ENCODE measurements at regions not wholly inside any gene's neighbourhood (a gene's known extent, or its start where the extent isn't known, plus 50 kb on each side); places are given as distances from the start of the nearest gene placed in this dataset.

DNA sequence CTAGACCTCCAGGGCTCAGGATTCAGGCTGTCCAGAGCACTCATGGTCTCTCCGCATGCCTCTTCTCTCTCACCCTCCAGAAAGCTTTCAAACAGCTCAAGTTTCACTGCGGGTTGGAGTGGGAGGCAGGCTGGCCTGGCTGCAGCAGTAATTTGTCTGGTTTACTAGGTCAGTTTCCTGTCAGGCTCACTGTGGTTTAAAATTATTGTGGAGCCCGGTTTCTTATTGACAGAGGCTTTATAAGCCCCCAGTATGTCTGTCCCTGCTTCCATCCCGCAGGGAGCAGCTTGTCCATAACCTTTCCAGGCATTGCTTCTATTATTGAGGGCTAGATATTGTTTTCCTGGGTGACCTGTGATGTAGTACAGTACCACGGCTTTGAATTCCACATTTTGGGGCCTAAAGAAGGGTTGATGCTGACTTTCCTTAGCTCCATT is 235.3 kb upstream of the SORL1-AS1 start:
- no peak overlapping the region for H3K27ac Mint-ChIP-seq (ENCODE audit: unreplicated experiment)
- H3K9me3 Mint-ChIP-seq (ENCODE audit: unreplicated experiment): no peaks in the 10 kb centered on the region
- TF ChIP-seq, protein P1, sequence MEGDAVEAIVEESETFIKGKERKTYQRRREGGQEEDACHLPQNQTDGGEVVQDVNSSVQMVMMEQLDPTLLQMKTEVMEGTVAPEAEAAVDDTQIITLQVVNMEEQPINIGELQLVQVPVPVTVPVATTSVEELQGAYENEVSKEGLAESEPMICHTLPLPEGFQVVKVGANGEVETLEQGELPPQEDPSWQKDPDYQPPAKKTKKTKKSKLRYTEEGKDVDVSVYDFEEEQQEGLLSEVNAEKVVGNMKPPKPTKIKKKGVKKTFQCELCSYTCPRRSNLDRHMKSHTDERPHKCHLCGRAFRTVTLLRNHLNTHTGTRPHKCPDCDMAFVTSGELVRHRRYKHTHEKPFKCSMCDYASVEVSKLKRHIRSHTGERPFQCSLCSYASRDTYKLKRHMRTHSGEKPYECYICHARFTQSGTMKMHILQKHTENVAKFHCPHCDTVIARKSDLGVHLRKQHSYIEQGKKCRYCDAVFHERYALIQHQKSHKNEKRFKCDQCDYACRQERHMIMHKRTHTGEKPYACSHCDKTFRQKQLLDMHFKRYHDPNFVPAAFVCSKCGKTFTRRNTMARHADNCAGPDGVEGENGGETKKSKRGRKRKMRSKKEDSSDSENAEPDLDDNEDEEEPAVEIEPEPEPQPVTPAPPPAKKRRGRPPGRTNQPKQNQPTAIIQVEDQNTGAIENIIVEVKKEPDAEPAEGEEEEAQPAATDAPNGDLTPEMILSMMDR (IDR thresholded peaks at IDR 0.05; ENCODE audit: partially characterized antibody, unreplicated experiment): no peak
- no peaks in the 10 kb centered on the region for H3K27me3 Mint-ChIP-seq (ENCODE audit: unreplicated experiment)
- no peaks in the 10 kb centered on the region for H3K36me3 Mint-ChIP-seq (ENCODE audit: unreplicated experiment)
- no peak overlapping the region for H3K4me3 Mint-ChIP-seq (ENCODE audit: unreplicated experiment)
- no peak for DNase-seq
- peaks cover 1% of the 10 kb centered on the region for H3K4me1 Mint-ChIP-seq (ENCODE audit: low read depth, unreplicated experiment)

DNA sequence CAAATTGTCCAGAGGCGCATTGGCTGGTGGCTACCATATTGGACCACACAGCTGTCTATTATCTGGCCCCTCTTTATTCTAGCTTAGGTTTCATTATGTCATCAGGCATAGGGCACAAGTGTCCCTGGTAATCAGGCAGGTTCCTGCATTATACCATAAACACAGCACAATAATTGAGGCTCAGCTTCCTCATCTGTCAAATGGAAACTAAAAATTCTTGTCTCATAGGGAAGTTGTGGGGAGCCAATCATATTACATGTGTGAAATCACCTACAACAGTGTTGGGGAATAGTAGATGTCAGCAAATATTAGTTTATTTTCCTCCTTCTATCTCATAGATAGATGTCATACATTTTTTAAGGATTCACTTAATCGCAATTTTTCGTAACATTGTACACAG is 231.0 kb upstream of the SORL1-AS1 start:
- no peak for DNase-seq
- H3K36me3 Mint-ChIP-seq (ENCODE audit: unreplicated experiment): no peaks in the 10 kb centered on the region
- H3K27me3 Mint-ChIP-seq (ENCODE audit: unreplicated experiment): no peaks in the 10 kb centered on the region
- H3K27ac Mint-ChIP-seq (ENCODE audit: unreplicated experiment): no peak overlapping the region
- TF ChIP-seq, protein P1 (IDR thresholded peaks at IDR 0.05; ENCODE audit: partially characterized antibody, unreplicated experiment): no peak
- H3K4me1 Mint-ChIP-seq (ENCODE audit: low read depth, unreplicated experiment): peaks cover 7% of the 10 kb centered on the region
- H3K9me3 Mint-ChIP-seq (ENCODE audit: unreplicated experiment): no peaks in the 10 kb centered on the region
- H3K4me3 Mint-ChIP-seq (ENCODE audit: unreplicated experiment): no peak overlapping the region
